Mesothelial cell of epicardium (in vitro differentiated cells): ENCODE measurements at regions not wholly inside any gene's neighbourhood (a gene's known extent, or its start where the extent isn't known, plus 50 kb on each side); places are given as distances from the start of the nearest gene placed in this dataset.

Source experiments
- DNase-seq, 2 experiments: peaks; one replicate each; pipeline ENCODE4 v3.0.0; 2021; ENCODE audit warnings: low spot score in 2 of 2; ENCODE audit not compliant: unreplicated experiment in 2 of 2
- H3K27ac Mint-ChIP-seq: 2 replicates; pipeline ENCODE4 v1.8.0; 2021; ENCODE audit warnings: mixed read lengths
- H3K27me3 Mint-ChIP-seq: 2 replicates; pipeline ENCODE4 v1.8.0; 2021; ENCODE audit warnings: low read depth, mixed read lengths
- H3K36me3 Mint-ChIP-seq: 2 replicates; pipeline ENCODE4 v1.8.0; 2021; ENCODE audit warnings: mixed read lengths
- H3K4me1 Mint-ChIP-seq: 2 replicates; pipeline ENCODE4 v1.8.0; 2021; ENCODE audit warnings: mixed read lengths
- H3K4me3 Mint-ChIP-seq: 2 replicates; pipeline ENCODE4 v1.8.0; 2021; ENCODE audit warnings: mild to moderate bottlenecking, moderate library complexity, mixed read lengths
- H3K9me3 Mint-ChIP-seq: 2 replicates; pipeline ENCODE4 v1.8.0; 2021; ENCODE audit warnings: mixed read lengths
- TF ChIP-seq, protein P1 (sequence below): fragments of 200-600 bp; sonication (generic); IDR thresholded peaks from one replicate; pipeline ENCODE4 v1.5.0; 2021; ENCODE audit warnings: antibody characterized with exemption; ENCODE audit not compliant: unreplicated experiment

- H3K27ac Mint-ChIP-seq, result peak overlapping the region; percentile 10
- no peaks in the 10 kb centered on the region for H3K36me3 Mint-ChIP-seq
- H3K27me3 Mint-ChIP-seq, result no peaks in the 10 kb centered on the region
- no peak overlapping the region for H3K4me3 Mint-ChIP-seq
- peaks cover 8% of the 10 kb centered on the region for H3K9me3 Mint-ChIP-seq
- peaks cover 30% of the 10 kb centered on the region for H3K4me1 Mint-ChIP-seq
- DNase-seq, result no peak
- TF ChIP-seq, protein P1, sequence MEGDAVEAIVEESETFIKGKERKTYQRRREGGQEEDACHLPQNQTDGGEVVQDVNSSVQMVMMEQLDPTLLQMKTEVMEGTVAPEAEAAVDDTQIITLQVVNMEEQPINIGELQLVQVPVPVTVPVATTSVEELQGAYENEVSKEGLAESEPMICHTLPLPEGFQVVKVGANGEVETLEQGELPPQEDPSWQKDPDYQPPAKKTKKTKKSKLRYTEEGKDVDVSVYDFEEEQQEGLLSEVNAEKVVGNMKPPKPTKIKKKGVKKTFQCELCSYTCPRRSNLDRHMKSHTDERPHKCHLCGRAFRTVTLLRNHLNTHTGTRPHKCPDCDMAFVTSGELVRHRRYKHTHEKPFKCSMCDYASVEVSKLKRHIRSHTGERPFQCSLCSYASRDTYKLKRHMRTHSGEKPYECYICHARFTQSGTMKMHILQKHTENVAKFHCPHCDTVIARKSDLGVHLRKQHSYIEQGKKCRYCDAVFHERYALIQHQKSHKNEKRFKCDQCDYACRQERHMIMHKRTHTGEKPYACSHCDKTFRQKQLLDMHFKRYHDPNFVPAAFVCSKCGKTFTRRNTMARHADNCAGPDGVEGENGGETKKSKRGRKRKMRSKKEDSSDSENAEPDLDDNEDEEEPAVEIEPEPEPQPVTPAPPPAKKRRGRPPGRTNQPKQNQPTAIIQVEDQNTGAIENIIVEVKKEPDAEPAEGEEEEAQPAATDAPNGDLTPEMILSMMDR, result no peak
Measured at GRCh38 chr13:34410678-34411077, 531.4 kb upstream of the NBEA start.

DNA sequence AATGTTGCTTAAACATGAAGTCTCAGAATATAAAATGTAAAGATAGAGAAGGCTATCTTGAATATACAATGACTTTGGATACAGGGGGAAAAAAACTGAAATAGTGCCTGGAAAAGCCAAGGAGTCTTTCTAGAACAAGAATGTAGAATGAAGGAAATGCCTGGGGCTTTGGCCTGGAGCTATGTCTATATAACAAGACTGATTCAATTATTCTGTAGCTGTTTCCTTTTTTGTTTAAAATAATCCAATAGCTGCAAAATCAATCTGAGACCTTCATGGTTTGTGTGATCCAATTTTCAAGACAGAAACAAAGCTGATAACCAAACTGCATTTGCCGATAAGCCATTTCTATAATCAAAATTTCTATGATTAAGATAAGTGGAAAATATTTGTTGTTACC, 530.9 kb upstream of the NBEA start:
- no peak overlapping the region for H3K4me3 Mint-ChIP-seq
- no peak for DNase-seq
- TF ChIP-seq, protein P1, result no peak
- H3K27me3 Mint-ChIP-seq, result no peaks in the 10 kb centered on the region
- H3K27ac Mint-ChIP-seq, result peak overlapping the region; percentile 10
- H3K9me3 Mint-ChIP-seq, result peaks cover 8% of the 10 kb centered on the region
- no peaks in the 10 kb centered on the region for H3K36me3 Mint-ChIP-seq
- peaks cover 30% of the 10 kb centered on the region for H3K4me1 Mint-ChIP-seq

- no peak for DNase-seq
- Mint-ChIP-seq H3K4me1 (peaks cover 31% of the 10 kb centered on the region), H3K27me3 (no peaks in the 10 kb centered on the region), H3K9me3 (peaks cover 8% of the 10 kb centered on the region), H3K36me3 (no peaks in the 10 kb centered on the region), H3K4me3 (no peak overlapping the region), H3K27ac (peak overlapping the region; percentile 45)
- TF ChIP-seq, protein P1, result no peak
Measured at GRCh38 chr13:34411894-34412293, 530.2 kb upstream of the NBEA start.

DNA sequence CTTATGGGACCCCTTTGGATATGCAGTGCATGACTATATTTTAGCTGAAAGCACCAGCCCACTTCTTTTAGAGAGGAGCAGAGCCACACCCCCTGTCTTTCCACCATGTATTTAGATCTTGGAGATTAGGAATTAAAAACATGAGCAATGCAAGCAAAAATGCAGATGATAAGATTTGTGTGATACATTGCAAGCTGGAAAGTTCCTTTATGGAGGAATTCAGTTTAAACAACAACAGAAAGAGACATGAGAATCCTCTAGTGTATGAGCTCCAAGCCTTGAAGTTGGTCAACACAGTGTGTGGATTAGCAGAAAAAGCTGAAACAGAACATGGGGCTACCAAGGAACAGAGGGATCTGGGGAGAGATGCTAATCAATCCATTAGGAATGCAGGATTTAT, 529.8 kb upstream of the NBEA start:
- Mint-ChIP-seq H3K4me1 (peaks cover 34% of the 10 kb centered on the region), H3K36me3 (no peaks in the 10 kb centered on the region), H3K9me3 (peaks cover 6% of the 10 kb centered on the region), H3K4me3 (no peak overlapping the region), H3K27me3 (no peaks in the 10 kb centered on the region), H3K27ac (no peak overlapping the region)
- DNase-seq, result no peak
- TF ChIP-seq, protein P1, result no peak

- no peak for DNase-seq
Measured at GRCh38 chr13:34412817-34413375, 529.2 kb upstream of the NBEA start.

More at GRCh38 chr13:34412817-34413375, 529.2 kb upstream of the NBEA start:
- Mint-ChIP-seq H3K36me3 (no peaks in the 10 kb centered on the region), H3K9me3 (no peaks in the 10 kb centered on the region), H3K27me3 (no peaks in the 10 kb centered on the region), H3K4me3 (no peak overlapping the region), H3K4me1 (peaks cover 34% of the 10 kb centered on the region), H3K27ac (no peak overlapping the region)
- TF ChIP-seq, protein P1, result no peak
